Breast epithelium (tissue), 4 donors: ENCODE measurements at regions not wholly inside any gene's neighbourhood (a gene's known extent, or its start where the extent isn't known, plus 50 kb on each side); places are given as distances from the start of the nearest gene placed in this dataset.

Source experiments
- DNase-seq, 2 donors: peaks; one replicate each; pipeline ENCODE4 v3.0.0-alpha.2; 2019; ENCODE audit warnings: low spot score in 2 of 2
- H3K27ac ChIP-seq, 2 donors: fragments of 200-600 bp; sonication (generic) in 1 of 2; one replicate each; pipeline ENCODE4 v1.5.1; 2016 to 2019; ENCODE audit warnings: mild to moderate bottlenecking in 1 of 2
- H3K27me3 ChIP-seq, 2 donors: fragments of 200-600 bp; sonication (generic) in 1 of 2; one replicate each; pipeline versions ENCODE4 v1.5.1 to v1.6.0; 2017 to 2019; ENCODE audit warnings: control low read depth in 1 of 2, mild to moderate bottlenecking in 1 of 2
- H3K36me3 ChIP-seq: fragments of 200-600 bp; one replicate; pipeline ENCODE4 v1.5.1; 2019
- H3K4me1 ChIP-seq, 2 donors: fragments of 200-600 bp; sonication (generic); one replicate each; pipeline ENCODE4 v1.5.1; 2016 to 2019; ENCODE audit warnings: control low read depth in 1 of 2
- H3K4me3 ChIP-seq, 3 donors: fragments of 200-600 bp; sonication (generic); 1 replicate in 2 of 3; 2 replicates in 1 of 3; pipeline ENCODE4 v1.5.1; 2016 to 2019; ENCODE audit warnings: mild to moderate bottlenecking in 3 of 3, moderate library complexity in 2 of 3
- H3K9me3 ChIP-seq, 2 donors: fragments of 200-600 bp; sonication (generic) in 1 of 2; one replicate each; pipeline ENCODE4 v1.5.1; 2016 to 2019; ENCODE audit warnings: control low read depth in 1 of 2
- POLR2A ChIP-seq: fragments of 450-650 bp; IDR thresholded peaks from one replicate; pipeline ENCODE4 v1.6.1; 2016; ENCODE audit warnings: antibody characterized with exemption, mild to moderate bottlenecking, moderate library complexity
- POLR2AphosphoS5 ChIP-seq, 3 donors: sonication (generic); formaldehyde crosslinking; IDR thresholded peaks; one replicate each; pipeline ENCODE4 v1.6.1; 2017; ENCODE audit warnings: antibody characterized with exemption in 3 of 3
- intact Hi-C: fragments of 100-400 bp; cut with DNase I; formaldehyde crosslinking; loops from one replicate; pipeline ENCODE4 v1.15.1; 2023; ENCODE audit warnings: low total_unique reads
- TF ChIP-seq, protein P1 (sequence below), 3 donors: fragments of 450-650 bp; IDR thresholded peaks; one replicate each; pipeline ENCODE4 v1.5.1; 2016 to 2017; ENCODE audit warnings: antibody characterized with exemption in 3 of 3, mild to moderate bottlenecking in 3 of 3, moderate library complexity in 3 of 3

DNA sequence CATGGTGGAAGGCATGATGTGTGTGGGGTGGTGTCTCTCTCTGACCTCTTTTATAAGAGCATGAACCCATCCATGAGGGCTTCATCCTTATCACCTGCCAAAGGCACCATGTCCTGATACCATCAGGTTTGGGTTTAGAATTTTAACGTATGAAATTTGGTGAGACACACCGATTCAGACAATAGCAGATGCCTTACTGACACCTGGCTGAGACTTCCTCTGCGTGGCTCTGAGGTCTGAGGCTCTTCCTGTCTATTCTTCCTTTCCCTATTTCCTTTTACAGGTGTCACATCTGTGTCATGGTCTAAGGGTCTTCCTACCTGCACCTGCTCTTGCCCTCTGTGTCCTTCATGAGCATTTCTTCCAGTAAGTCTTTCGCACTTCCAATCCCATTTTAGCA is 320.7 kb upstream of the CLNK start:
- no peaks in the 10 kb centered on the region for H3K27me3 ChIP-seq
- TF ChIP-seq, protein P1, sequence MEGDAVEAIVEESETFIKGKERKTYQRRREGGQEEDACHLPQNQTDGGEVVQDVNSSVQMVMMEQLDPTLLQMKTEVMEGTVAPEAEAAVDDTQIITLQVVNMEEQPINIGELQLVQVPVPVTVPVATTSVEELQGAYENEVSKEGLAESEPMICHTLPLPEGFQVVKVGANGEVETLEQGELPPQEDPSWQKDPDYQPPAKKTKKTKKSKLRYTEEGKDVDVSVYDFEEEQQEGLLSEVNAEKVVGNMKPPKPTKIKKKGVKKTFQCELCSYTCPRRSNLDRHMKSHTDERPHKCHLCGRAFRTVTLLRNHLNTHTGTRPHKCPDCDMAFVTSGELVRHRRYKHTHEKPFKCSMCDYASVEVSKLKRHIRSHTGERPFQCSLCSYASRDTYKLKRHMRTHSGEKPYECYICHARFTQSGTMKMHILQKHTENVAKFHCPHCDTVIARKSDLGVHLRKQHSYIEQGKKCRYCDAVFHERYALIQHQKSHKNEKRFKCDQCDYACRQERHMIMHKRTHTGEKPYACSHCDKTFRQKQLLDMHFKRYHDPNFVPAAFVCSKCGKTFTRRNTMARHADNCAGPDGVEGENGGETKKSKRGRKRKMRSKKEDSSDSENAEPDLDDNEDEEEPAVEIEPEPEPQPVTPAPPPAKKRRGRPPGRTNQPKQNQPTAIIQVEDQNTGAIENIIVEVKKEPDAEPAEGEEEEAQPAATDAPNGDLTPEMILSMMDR (IDR thresholded peaks at IDR 0.05) = no peak
- no peak for TF ChIP-seq POLR2AphosphoS5 (IDR thresholded peaks at IDR 0.05)
- TF ChIP-seq POLR2A = no peak
- H3K4me3 ChIP-seq = no peak overlapping the region
- no peaks in the 10 kb centered on the region for H3K9me3 ChIP-seq
- intact Hi-C loops = no loop called here
- H3K36me3 ChIP-seq = no peaks in the 10 kb centered on the region
- DNase-seq = no peak
- H3K4me1 ChIP-seq = no peaks in the 10 kb centered on the region
- no peak overlapping the region for H3K27ac ChIP-seq

GRCh38 chr4:11004818-11005217 is 320.2 kb upstream of the CLNK start:
- no peaks in the 10 kb centered on the region for H3K4me1 ChIP-seq
- no peak for DNase-seq
- TF ChIP-seq, protein P1 (IDR thresholded peaks at IDR 0.05) = no peak
- TF ChIP-seq POLR2AphosphoS5 (IDR thresholded peaks at IDR 0.05) = no peak
- no peak for TF ChIP-seq POLR2A
- no peak overlapping the region for H3K27ac ChIP-seq
- H3K9me3 ChIP-seq = no peaks in the 10 kb centered on the region
- H3K27me3 ChIP-seq = no peaks in the 10 kb centered on the region
- H3K4me3 ChIP-seq = no peak overlapping the region
- intact Hi-C loops = no loop called here
- H3K36me3 ChIP-seq = no peaks in the 10 kb centered on the region

GRCh38 chr4:11002961-11003360 is 318.4 kb upstream of the CLNK start:
- TF ChIP-seq, protein P1 (IDR thresholded peaks at IDR 0.05) = no peak
- TF ChIP-seq POLR2A = no peak
- TF ChIP-seq POLR2AphosphoS5 (IDR thresholded peaks at IDR 0.05) = no peak
- Histone ChIP-seq H3K4me1 (no peaks in the 10 kb centered on the region), H3K9me3 (no peaks in the 10 kb centered on the region), H3K27ac (no peak overlapping the region), H3K27me3 (no peaks in the 10 kb centered on the region), H3K36me3 (no peaks in the 10 kb centered on the region), H3K4me3 (no peak overlapping the region)
- intact Hi-C loops = no loop called here
- no peak for DNase-seq

- H3K27me3 ChIP-seq = no peaks in the 10 kb centered on the region
- H3K27ac ChIP-seq = peak overlapping the region in 1 of 2 donors; percentile 7
- DNase-seq = no peak
- H3K4me1 ChIP-seq = no peaks in the 10 kb centered on the region
- no peak overlapping the region for H3K4me3 ChIP-seq
- no peaks in the 10 kb centered on the region for H3K9me3 ChIP-seq
- intact Hi-C loops = no loop called here
- H3K36me3 ChIP-seq = no peaks in the 10 kb centered on the region
- TF ChIP-seq, protein P1 (IDR thresholded peaks at IDR 0.05) = no peak
- TF ChIP-seq POLR2A = no peak
- no peak for TF ChIP-seq POLR2AphosphoS5 (IDR thresholded peaks at IDR 0.05)
Observed at GRCh38 chr4:10998846-10999245, 314.3 kb upstream of the CLNK start.

DNA sequence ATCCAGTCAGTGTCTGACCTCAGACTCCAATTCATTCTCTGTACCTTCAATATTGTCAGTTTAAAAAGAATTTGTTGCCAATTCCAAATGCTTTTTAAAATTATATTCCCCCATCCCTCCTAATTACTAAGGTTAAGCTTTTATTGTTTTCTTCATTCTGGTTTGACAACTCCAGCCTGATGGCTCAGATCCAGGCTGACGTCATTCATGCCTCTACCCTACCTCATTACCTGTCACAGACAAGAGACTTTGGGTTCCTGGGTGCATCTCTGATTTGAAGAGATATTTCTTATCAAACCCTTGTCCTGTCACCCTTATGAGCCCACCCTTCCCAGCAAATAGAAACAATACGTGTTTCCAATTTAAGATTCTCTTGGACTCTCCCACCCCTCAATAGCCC is 300.2 kb upstream of the CLNK start:
- intact Hi-C loops = loop anchor here (5.0 kb wide), 1 partner anchor 603 kb away; no protein-coding TSS in a partner anchor

More for the DNA sequence above, 300.2 kb upstream of the CLNK start:
- no peak overlapping the region for H3K27ac ChIP-seq
- no peaks in the 10 kb centered on the region for H3K4me1 ChIP-seq
- no peaks in the 10 kb centered on the region for H3K36me3 ChIP-seq
- TF ChIP-seq POLR2A (no peak), POLR2AphosphoS5 (IDR thresholded peaks at IDR 0.05) (no peak)
- TF ChIP-seq, protein P1 (IDR thresholded peaks at IDR 0.05) = no peak
- DNase-seq = no peak
- H3K27me3 ChIP-seq = no peaks in the 10 kb centered on the region
- no peaks in the 10 kb centered on the region for H3K9me3 ChIP-seq
- no peak overlapping the region for H3K4me3 ChIP-seq
